Endothelial cell (in vitro differentiated cells): ENCODE measurements at regions not wholly inside any gene's neighbourhood (a gene's known extent, or its start where the extent isn't known, plus 50 kb on each side); places are given as distances from the start of the nearest gene placed in this dataset.

ENCODE experiments used
- DNase-seq: peaks from one replicate; pipeline ENCODE4 v3.0.0; 2021; ENCODE audit warnings: low spot score
- H3K27ac Mint-ChIP-seq: one replicate; pipeline ENCODE4 v1.8.0; 2021; ENCODE audit warnings: mixed read lengths, inconsistent platforms; ENCODE audit not compliant: unreplicated experiment
- H3K27me3 Mint-ChIP-seq: one replicate; pipeline ENCODE4 v1.8.0; 2021; ENCODE audit warnings: mild to moderate bottlenecking, moderate library complexity, mixed read lengths, inconsistent platforms; ENCODE audit not compliant: unreplicated experiment
- H3K36me3 Mint-ChIP-seq: one replicate; pipeline ENCODE4 v1.8.0; 2021; ENCODE audit warnings: mild to moderate bottlenecking, low read depth, mixed read lengths, inconsistent platforms; ENCODE audit not compliant: unreplicated experiment
- H3K4me1 Mint-ChIP-seq: one replicate; pipeline ENCODE4 v1.8.0; 2021; ENCODE audit warnings: mild to moderate bottlenecking, mixed read lengths, inconsistent platforms; ENCODE audit not compliant: unreplicated experiment
- H3K4me3 Mint-ChIP-seq: one replicate; pipeline ENCODE4 v1.8.0; 2021; ENCODE audit warnings: mild to moderate bottlenecking, mixed read lengths, inconsistent platforms; ENCODE audit not compliant: unreplicated experiment
- H3K9me3 Mint-ChIP-seq: one replicate; pipeline ENCODE4 v1.8.0; 2021; ENCODE audit warnings: mixed read lengths, inconsistent platforms; ENCODE audit not compliant: unreplicated experiment
- CTCF ChIP-seq: fragments of 200-600 bp; sonication (generic); IDR thresholded peaks from one replicate; pipeline ENCODE4 v1.5.0; 2021; ENCODE audit warnings: antibody characterized with exemption; ENCODE audit not compliant: unreplicated experiment

- H3K9me3 Mint-ChIP-seq, result no peaks in the 10 kb centered on the region
- no peak for DNase-seq
- H3K4me1 Mint-ChIP-seq, result peaks cover 6% of the 10 kb centered on the region
- no peaks in the 10 kb centered on the region for H3K27me3 Mint-ChIP-seq
- no peak for TF ChIP-seq CTCF
- no peak overlapping the region for H3K4me3 Mint-ChIP-seq
- no peaks in the 10 kb centered on the region for H3K36me3 Mint-ChIP-seq
- no peak overlapping the region for H3K27ac Mint-ChIP-seq
Observed at GRCh38 chr5:169398515-169398914, 97.6 kb upstream of the SLIT3 start.

GRCh38 chr5:169395136-169395535, 94.2 kb upstream of the SLIT3 start:
- Mint-ChIP-seq H3K4me1 (peaks cover 7% of the 10 kb centered on the region), H3K27me3 (no peaks in the 10 kb centered on the region), H3K36me3 (no peaks in the 10 kb centered on the region), H3K27ac (no peak overlapping the region), H3K4me3 (no peak overlapping the region), H3K9me3 (no peaks in the 10 kb centered on the region)
- no peak for TF ChIP-seq CTCF
- no peak for DNase-seq

- no peak for DNase-seq
- Mint-ChIP-seq H3K4me3 (no peak overlapping the region), H3K4me1 (peaks cover 7% of the 10 kb centered on the region), H3K27ac (no peak overlapping the region), H3K9me3 (no peaks in the 10 kb centered on the region), H3K36me3 (no peaks in the 10 kb centered on the region), H3K27me3 (no peaks in the 10 kb centered on the region)
- no peak for TF ChIP-seq CTCF
Observed at GRCh38 chr5:169394371-169394770, 93.4 kb upstream of the SLIT3 start.

- Mint-ChIP-seq H3K9me3 (no peaks in the 10 kb centered on the region), H3K27ac (no peak overlapping the region), H3K36me3 (no peaks in the 10 kb centered on the region), H3K4me1 (peaks cover 7% of the 10 kb centered on the region), H3K4me3 (no peak overlapping the region), H3K27me3 (no peaks in the 10 kb centered on the region)
- TF ChIP-seq CTCF, result no peak
- DNase-seq, result no peak
Observed at GRCh38 chr5:169393907-169394306, 93.0 kb upstream of the SLIT3 start.

GRCh38 chr5:169390265-169390664, 89.3 kb upstream of the SLIT3 start:
- H3K4me3 Mint-ChIP-seq, result no peak overlapping the region

More at GRCh38 chr5:169390265-169390664, 89.3 kb upstream of the SLIT3 start:
- no peak for DNase-seq
- Mint-ChIP-seq H3K27ac (no peak overlapping the region), H3K9me3 (no peaks in the 10 kb centered on the region), H3K27me3 (no peaks in the 10 kb centered on the region), H3K36me3 (no peaks in the 10 kb centered on the region), H3K4me1 (peaks cover 7% of the 10 kb centered on the region)
- no peak for TF ChIP-seq CTCF
